T-helper 2 cell (primary cell): ENCODE measurements at regions not wholly inside any gene's neighbourhood (a gene's known extent, or its start where the extent isn't known, plus 50 kb on each side); places are given as distances from the start of the nearest gene placed in this dataset.
"Not testable (repeated sequence)": the region's sequence is repeated elsewhere in the genome, so short reads cannot be mapped to it uniquely, and the experiment has no call there.

Experiments
- DNase-seq, 5 experiments: peaks; one replicate each; pipeline versions ENCODE4 v3.0.0 to v3.0.0-alpha.2; 2012 to 2022

DNA sequence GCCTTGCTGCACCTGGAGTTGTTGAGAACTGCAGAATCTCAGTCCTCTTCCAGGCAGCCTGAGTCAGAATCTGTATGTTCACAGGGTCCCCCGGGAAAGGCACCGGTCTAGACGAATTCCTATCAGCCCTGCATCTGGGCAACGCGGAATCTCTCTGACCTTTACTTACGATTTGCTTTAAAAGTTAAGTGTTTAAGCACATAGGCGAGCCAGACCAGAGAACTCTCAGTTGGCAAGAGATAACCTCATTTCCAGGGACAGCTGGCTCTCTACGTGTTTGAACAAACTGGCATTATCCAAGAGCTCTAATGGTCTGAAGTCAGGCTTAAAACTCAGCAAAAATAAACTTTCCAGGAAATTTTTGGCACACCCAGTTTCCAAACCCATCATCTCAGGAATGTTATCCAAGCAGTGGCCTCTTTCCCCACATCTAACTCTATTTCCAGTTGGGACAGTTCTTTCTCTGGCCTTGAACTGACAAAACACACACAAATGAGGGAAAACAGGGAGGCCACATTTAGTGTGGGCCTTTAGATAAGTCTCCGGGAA lies 53.4 kb downstream of the HES1 start:
- no peak for DNase-seq

DNA sequence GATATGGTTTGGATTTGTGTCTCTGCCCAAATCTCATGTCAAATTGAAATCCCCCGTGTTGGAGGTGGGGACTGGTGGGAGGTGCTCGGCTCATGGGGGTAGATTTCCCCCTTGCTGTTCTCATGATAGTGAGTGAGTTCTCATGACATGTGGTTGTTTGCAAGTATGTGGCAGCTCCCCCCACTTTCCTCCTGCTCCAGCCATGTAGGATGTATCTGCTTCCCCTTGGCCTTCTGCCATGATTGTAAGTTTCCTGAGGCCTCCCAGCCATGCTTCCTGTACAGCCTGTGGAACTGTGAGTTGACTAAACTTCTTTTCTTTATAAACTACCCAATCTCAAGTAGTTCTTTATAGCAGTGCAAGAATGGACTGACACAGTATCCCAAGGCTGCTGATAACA lies 55.9 kb downstream of the HES1 start:
- not testable (repeated sequence) for DNase-seq

DNA sequence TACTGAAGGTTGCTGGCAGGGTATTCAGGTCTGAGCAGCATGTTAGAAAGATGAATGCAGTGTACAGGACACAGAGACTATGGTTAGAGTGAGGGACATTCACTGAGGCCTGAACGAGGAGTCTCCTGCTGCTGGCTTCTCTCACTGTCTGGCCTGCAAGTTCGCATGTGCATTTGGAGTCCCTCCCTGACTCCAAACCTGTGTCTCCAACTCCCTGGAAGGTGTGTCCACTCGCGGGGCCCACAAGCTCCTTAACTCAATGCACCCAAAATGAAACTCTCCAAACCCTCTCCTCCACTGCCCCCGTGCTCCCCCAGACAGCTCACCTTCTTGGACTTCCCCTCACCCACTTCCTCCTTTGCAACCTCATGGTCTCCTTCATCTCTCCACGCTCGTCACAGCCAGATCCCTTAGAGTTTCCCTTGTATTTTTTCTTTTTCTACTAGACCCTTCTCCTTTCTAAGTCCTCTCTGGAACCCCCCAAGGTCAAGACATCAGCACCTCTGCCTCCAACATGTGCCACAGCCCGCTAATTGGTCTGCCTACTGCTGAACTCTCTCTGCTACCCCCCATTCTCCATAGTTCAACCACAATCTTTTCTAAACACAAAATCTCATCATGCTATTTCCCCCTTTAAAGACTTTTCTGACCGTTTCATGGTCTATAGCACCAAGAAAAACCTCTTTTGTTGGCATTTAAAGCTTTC lies 58.3 kb downstream of the HES1 start:
- no peak for DNase-seq

DNA sequence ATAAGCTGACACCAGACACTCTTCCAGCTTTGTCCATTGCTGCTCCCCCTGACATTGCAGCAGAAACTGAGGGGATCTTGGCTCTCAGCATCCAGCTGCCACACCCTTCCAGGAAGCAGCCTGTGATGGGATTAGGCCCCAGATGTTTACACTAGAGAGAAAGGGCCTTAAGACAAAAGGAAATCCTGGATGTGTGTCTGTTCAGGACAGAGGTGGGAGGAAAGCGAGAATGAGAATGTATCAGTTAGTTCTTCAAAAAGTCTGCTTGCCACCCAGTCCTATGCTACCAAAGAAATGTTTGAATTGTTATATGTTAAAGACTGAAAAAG lies 58.8 kb downstream of the HES1 start:
- no peak for DNase-seq

DNA sequence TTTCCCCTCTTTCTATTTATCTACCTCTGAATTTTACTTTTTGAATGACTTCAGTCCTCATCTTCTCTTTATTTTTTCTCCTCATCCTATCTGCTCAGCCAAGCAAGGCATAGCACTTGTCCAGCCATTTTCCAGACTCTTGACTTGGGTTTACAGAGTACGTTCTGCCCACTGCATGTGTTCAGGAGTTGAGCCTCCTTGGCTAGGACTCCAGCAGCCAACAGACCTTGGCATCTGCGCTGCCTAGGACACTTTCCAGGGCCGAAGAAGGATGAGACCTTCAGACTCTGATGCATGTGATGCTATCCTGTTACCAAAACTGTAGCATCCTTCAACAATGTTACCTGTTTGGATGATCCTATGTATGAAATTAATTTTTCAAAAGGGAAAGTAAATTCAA lies 59.7 kb downstream of the HES1 start:
- no peak for DNase-seq

DNA sequence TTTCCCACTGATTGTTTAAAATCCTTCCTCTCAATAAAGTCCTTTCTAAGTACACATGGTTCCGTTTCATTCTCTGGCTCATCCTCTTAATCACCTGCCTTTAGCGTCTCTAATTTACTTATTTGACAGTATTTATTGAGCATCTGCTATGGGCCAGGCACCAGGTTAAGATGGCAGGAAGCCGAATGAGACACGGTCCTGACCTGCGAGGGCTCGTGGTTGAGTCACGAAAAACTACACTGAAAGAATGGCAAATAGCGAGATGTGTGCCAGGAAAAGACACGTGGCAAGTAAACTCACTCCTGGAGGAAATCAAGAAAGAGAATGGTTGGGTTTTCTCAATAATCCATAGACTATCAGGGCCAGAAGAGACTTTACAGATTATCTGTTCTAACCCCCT lies 60.9 kb downstream of the HES1 start:
- DNase-seq = no peak

DNA sequence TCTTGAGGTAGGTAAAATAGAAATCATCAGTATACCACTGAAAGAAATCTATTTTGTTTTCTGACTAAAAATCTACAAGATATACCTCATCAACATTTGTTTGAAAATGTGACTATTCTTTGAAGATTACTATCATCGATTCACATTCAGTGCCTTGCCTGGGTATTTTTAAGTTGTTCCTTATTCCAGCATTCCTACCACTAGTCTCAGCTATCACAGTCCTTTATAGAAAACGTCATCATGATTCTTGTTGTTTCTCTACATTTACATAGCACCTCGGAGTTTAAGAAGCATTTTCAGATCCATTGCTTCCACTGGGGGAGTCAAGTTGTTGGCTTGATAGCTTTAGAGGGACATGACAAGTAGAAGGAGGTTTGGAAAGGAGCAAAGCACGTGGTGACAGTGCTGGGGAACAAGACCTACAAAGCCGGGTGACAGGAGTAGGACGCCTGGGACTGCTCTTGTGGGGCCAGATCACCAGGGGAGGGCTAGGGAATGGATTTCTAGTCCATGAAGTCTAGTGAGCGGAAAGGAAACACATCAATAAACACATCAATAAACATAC lies 61.5 kb downstream of the HES1 start:
- DNase-seq = no peak

DNA sequence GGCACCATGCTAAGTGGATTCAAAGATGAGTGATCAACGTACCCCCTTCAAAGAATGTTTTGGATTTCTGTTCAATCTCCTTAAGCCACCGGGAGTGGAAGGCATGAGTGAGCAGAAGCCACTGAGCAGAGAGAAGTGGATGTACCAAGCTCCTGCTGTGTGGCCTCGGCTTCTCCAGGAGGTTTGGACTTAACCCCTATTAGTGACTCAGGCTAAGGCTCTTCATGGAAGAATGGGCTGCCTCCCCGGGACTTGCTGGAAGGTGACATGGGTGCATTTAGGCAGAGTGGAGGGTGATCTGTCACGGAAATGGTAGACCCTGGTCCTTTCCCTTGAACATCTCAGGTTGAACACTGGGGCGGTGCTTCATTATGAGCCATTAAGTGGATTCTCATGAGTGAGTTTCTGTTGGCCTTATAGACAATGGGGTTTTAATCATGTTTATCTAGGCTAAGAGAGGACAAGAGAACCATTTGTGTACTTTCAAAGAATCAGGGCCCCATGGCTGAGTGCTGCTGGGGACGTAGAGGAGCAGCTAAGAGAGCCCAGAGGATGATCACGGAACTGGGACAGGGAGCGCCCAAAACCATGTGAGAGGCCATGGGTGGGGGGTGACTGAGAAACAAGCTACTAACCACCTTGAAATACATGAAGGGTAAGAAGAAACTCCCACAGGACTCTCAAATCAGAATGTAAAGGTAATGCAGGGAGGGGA lies 62.2 kb downstream of the HES1 start:
- DNase-seq = no peak

DNA sequence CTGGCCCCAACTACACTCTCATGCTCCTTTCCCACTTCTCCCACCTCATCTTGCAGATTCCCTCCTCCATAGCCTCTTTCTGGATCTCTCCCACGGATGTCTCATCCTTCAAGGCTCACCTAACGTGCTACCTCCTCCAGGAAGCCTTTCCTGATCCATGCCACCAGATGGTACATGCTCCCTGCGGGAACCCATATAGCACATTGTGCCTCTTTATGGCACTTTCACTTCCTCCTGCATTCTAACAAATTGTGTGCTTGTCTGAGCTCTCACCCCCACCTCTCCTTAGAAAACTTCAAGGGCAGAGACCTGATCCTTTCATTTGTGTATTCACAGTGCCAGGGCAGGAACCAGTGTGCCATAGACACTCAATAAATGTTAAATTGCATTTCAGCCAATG lies 63.0 kb downstream of the HES1 start:
- no peak for DNase-seq

DNA sequence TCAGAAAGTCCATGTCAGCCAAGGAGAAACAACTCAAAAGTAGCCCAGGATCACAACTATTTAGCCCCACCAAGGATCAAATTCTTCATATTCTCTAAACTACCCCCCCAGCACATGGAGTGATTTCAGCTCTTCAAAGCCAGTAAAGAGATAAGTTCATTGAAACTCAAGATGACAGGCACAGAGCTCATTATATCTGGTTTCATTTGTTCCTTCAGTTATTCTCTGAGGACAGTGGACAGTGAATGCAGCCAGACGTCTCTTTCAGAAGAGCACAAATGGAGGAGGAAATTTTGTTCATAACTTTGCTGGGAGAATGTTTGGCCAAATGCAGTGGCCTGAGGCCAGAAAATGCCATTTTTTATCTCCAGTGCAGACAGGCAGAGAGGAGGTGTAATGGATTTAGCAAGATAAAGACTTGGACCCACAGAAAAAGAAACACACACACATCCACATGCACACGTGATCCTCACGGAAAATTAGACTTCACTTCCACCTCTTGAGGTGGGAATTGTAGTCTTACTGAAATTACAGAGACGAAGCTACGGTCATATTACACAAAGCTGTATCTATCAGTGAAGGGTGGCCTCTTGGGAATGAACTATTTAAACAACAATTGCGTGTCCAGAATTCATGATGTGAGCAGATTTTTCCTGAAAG lies 64.6 kb downstream of the HES1 start:
- no peak for DNase-seq

DNA sequence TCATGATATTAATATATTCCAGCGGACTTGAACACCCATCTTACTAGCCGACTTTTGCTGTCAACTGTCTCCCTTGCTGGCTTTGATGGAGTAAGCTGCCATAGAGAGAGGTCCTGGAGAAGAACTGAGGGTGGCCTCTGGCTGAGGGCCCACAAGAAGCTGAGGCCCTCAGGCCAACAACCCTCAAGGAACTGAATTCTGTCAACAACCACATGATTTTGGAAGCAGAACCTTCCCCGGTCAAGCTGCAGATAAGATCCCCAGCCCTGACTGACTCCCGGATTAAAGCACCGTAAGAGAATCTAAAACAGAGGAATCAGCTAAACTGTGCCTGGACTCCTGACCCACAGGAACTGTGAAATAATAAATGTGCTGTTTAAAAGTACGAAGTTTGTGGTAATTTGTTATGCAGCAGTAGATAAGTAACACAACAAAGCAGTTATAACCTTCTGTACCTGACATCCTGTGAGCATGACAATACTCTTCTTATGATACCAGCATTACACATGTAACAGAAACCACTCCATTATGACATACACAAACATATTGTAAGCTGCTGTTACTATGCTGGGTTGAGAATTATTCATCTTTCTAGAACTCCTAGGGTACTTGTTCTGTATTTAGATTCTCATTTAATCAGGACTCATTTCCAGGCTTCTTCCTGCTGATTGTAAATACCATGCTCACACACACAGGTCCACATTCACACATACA lies 66.2 kb downstream of the HES1 start:
- DNase-seq = no peak

DNA sequence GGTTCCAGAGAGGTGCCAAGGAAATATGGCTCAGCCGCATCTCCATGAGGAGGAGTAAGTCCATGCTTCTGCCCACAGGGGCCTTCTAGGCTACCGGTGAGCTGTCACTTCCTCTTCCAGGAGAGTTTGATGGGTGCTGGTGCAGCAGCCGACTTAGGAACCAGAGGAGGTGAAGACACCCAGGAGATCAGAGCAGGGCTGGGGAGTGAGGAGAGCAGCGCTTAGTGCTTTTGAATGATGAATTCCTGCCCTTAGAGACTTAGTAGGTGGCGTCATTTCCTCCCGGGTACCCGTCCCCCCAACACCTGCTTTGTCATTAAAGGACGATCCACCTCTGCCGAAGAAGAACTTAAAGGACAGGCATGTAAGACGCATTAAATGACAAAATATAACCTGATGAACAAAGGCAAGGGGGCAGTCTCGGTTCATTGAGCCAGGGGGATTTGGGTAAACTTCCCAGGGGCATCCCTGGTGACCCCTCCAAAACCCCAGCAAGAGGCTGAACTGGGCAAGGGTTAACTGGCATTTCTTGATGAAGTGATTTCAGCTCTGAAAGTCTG lies 67.6 kb downstream of the HES1 start:
- peak in 1 of 5 experiments; percentile 17 for DNase-seq

DNA sequence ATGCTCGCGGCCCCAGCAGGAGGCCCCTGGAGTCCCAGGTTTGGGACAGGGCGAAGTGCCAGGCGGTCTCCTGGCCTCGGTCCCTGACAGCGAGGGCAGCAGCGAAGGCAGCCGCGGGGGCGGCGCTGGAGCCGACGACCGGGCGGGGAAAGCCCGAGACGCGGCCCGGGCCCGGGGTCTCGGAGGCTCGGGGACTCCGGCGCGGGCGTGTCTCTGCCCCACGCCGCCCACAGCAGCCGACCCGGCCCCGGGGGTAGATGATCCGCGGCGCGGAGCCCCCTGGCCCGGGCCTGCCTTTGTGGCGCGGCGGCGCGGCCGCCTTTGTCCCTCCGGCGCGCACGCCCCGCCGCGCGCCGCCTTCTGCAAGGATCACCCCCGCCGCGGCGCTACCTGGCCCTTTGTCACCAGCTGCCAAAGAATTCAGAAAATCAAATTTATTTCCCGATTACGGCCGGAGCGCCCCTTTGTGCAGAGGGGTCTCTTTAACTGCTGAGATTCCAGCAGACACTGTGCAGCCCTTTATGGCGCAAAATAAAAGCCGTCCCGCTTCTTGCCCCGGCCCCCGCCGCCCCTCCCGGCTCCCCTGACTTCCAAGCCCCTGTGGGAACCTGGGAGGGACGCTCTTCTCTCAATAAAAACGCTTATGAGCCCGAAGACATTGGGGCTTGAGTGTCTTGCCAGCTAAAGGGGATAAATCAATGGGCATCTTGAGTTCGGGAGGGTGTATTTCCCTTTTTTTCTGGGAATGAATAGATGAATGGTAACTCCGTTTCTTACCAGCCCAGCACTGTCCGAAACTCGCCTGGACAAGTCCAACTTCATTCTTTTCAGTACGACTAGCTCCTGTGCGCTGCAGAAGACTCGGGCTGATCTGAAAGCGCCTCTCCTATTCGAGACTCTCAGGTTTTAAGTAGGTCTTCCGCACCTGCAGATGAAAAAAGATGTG lies 68.4 kb downstream of the HES1 start:
- no peak for DNase-seq

DNA sequence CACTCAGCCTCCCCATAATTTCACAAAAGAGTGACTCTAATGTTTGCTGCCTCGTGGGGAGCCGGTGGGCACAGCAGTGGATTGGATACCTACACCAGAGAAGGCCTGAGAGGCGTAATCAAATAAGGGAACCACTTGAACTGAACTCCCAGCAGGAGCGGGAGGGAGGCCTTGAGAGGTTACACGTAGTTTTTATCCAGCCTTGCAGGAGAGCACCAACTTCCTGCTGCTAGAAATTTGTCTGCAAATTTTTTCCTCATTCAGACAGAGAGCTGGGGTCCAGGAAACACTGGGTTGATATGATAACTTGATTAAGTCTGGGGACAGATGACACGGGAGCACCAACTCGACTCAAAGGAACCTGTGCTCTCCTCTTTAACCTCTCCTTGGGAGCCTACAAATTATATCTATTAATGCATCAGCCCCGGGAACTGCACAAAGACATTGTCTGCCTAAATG lies 69.8 kb downstream of the HES1 start:
- no peak for DNase-seq

DNA sequence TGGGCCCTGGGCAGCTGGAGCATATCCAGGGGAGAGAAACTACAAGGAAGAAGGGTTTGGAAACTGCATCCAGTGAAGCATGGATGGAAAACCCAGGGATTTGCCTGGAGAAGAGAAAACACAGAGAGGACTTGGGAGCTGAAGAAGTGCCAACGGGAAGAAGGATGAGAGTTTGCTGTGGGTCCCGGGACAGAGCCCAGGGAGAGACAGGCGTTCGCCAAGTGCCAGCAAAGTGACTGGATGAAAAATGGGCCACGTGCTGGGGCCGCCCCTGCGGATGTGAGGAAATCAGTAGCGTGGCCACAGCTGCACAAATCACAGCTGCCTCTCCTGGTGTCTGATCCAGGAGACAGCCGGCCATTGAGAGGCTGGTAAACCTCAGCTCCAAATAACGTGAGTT lies 70.4 kb downstream of the HES1 start:
- no peak for DNase-seq

DNA sequence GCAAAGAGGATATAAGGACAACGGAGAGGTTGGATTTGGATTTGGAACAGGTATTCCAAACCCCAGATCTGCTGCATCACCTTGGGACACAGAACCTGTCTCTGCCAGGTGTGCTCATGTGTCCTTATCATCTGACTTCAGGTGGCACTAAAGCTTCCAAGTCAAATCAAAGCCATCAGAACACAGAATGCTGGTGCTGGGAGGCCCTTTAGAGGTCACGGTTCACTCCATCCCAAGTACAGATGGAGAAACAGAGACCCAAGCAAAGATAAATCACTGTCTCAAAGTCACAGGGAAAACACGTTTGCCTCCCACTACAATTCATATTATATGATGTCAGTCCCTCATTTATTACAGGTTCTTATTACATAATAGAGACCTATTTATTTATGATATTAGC lies 72.8 kb downstream of the HES1 start:
- no peak for DNase-seq

DNA sequence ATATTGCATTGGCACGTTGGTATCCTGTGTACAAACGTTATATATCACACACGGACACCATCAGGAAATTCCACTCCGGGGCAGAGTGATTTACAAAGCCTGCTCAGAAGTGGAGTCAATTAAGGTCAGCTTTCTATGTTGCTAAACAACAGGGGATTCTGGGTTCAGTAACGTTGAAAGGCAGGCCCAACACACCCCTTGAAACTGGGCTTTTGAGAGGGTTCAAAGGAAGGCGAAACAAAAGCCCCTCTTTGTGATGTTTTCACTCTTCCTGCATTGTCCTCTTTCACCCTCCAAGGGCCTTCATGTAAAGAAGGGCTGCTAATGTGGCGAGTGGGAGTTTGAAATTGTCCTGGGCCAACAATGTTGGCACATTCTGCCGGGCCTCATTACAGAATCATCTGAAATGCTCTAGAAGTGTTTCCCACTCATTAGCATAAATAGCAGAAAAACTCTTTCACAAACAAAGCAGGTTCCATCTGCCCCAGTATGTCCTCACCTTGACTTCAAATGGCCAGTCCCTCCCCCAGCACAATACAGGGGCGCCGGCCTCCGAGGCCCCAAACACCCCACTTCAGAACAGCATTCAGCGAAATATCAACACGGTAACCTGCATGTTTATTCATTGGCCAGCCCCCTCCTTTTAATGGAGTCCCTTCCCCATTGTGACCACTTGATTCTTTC lies 76.4 kb downstream of the HES1 start:
- no peak for DNase-seq

DNA sequence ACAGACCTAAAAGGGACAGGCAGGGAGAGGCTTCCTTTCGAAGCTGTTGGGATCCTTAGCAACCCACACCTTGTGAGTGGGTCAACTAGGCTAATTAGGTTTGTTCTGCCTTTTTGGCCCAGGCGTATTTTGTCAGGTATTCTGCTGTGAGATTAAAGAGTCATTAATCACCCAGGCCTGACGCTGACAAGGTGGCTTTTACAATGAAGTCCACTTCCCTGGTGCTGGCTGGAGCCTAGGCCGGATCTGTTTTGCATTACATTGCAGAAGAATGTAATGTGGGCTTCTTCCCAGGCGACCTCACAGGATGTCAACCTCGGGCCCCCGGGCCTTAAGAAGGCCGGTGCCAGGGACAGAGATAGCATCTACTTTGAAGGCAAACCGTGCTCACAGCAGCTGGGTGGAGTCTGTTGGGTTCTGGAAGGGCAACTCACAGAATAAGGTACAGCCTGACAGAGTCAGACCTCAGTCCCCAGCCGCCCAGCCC lies 76.9 kb downstream of the HES1 start:
- DNase-seq = no peak

DNA sequence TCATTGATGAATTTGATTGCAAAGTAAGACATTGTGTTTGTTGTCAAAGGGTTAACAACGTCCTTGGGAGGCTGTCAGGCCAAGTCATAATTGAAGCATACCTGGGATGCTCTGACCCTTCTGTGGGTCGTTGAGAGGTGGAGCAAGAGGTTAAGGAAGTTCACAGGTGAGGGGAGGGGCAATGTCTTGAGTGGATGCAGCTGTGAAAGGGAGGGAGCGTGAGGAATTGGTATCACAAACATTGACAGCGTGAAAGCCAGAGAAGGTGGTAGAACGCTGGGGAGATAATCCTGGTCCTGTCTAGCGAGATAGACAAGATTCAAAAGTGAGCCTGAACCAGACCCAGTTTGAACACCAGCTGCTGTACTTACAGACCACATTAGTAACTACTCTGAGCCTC lies 79.4 kb downstream of the HES1 start:
- no peak for DNase-seq

DNA sequence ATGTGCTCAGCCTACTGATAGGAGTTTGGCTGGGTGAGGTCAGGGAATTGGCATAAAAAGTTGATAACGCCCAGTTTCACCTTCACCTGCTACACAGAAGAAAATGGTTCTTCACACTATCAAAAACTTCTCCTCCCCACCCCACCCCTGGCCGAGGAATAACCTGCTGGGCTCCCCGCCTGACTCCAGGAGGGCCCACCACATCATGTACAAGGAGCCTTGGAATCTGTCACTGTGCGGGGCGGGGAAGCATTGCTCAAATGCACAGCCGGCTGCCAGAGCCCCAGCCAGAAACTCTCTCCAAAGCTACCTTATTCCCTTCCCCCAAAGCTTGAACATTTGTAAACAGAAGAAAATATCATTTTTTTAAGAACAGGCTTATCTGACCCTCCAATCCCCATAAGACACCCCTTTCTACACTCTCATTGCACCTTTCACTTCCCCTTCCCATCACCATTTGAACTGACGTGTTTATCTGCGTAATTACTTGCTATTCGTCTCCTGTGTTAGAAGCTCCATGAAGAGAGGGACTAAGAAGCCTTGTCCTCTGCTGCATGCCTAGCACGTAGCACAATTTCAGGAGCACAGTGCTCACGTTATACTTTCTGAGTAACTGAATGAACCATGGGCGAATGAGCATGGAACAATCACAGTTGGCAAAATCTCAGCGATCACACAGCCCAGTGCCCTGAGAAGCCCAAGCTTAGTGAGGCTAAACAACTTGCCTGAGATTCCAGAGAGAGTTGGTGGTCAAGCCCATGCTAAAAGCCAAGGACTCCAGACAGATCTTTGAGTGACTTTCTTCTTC lies 82.9 kb downstream of the HES1 start:
- DNase-seq = no peak
